ENCODE measurements at regions not wholly inside any gene's neighbourhood (a gene's known extent, or its start where the extent isn't known, plus 50 kb on each side); places are given as distances from the start of the nearest gene placed in this dataset.

DNA sequence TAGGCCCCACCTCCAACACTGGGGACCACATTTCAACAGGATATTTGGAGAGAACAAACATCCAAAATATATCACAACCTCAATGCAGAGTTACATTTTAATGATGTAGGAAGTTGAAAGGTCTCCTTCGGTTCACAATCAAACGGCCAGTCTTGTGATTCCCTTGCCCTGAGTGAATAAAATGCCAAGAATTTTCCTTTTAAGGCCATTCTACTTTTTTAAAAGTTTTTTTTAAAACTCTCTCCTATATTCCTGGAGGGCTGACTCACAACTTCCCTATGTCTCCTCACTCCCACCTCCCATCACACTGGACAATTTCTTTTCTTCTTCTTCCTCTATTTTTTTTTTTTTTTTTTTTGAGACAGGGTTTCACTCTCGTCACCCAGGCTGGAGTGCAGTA, 693.6 kb upstream of the AUTS2 start:
- Histone ChIP-seq H3K4me2 (ENCODE audit: low read length) (no peak overlapping the region), H3K27ac (ENCODE audit: low read length) (no peak overlapping the region), H3K36me3 (replicated peaks; ENCODE audit: low read depth, low read length) (no peaks in the 10 kb centered on the region), H3K79me2 (ENCODE audit: low read length) (no peaks in the 10 kb centered on the region), H4K20me1 (ENCODE audit: insufficient read depth, low read length) (no peaks in the 10 kb centered on the region), H3K9me3 (ENCODE audit: insufficient read depth, low read length) (no peaks in the 10 kb centered on the region), H3K4me1 (ENCODE audit: low read length) (no peaks in the 10 kb centered on the region), H3K4me3 (ENCODE audit: low read length) (no peak overlapping the region), H3K9ac (ENCODE audit: low read length) (no peak overlapping the region), H3K27me3 (ENCODE audit: low read depth, low read length) (no peaks in the 10 kb centered on the region), H2AFZ (ENCODE audit: low read depth, low read length) (no peak overlapping the region)
- TF ChIP-seq, protein P1, sequence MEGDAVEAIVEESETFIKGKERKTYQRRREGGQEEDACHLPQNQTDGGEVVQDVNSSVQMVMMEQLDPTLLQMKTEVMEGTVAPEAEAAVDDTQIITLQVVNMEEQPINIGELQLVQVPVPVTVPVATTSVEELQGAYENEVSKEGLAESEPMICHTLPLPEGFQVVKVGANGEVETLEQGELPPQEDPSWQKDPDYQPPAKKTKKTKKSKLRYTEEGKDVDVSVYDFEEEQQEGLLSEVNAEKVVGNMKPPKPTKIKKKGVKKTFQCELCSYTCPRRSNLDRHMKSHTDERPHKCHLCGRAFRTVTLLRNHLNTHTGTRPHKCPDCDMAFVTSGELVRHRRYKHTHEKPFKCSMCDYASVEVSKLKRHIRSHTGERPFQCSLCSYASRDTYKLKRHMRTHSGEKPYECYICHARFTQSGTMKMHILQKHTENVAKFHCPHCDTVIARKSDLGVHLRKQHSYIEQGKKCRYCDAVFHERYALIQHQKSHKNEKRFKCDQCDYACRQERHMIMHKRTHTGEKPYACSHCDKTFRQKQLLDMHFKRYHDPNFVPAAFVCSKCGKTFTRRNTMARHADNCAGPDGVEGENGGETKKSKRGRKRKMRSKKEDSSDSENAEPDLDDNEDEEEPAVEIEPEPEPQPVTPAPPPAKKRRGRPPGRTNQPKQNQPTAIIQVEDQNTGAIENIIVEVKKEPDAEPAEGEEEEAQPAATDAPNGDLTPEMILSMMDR (IDR thresholded peaks at IDR 0.05; ENCODE audit: low read depth, low read length) = no peak
- TF ChIP-seq EZH2phosphoT487 (IDR thresholded peaks at IDR 0.05; ENCODE audit: low read depth) = no peak

- no peaks in the 10 kb centered on the region for H3K79me2 ChIP-seq (ENCODE audit: low read length)
- no peak overlapping the region for H2AFZ ChIP-seq (ENCODE audit: low read depth, low read length)
- H3K4me3 ChIP-seq (ENCODE audit: low read length) = no peak overlapping the region
- H3K9me3 ChIP-seq (ENCODE audit: insufficient read depth, low read length) = no peaks in the 10 kb centered on the region
- H3K27ac ChIP-seq (ENCODE audit: low read length) = no peak overlapping the region
- no peak overlapping the region for H3K4me2 ChIP-seq (ENCODE audit: low read length)
- no peaks in the 10 kb centered on the region for H3K36me3 ChIP-seq (replicated peaks; ENCODE audit: low read depth, low read length)
- H3K4me1 ChIP-seq (ENCODE audit: low read length) = no peaks in the 10 kb centered on the region
- H3K27me3 ChIP-seq (ENCODE audit: low read depth, low read length) = no peaks in the 10 kb centered on the region
- H4K20me1 ChIP-seq (ENCODE audit: insufficient read depth, low read length) = no peaks in the 10 kb centered on the region
- H3K9ac ChIP-seq (ENCODE audit: low read length) = no peak overlapping the region
- TF ChIP-seq EZH2phosphoT487 (IDR thresholded peaks at IDR 0.05; ENCODE audit: low read depth) = no peak
- TF ChIP-seq, protein P1 (IDR thresholded peaks at IDR 0.05; ENCODE audit: low read depth, low read length) = no peak
Observed at GRCh38 chr7:68911754-68912153, 686.5 kb upstream of the AUTS2 start.

GRCh38 chr7:68914006-68914405, 684.3 kb upstream of the AUTS2 start:
- peaks cover 4% of the 10 kb centered on the region; the same call in 1 of the 2 replicates for H3K9me3 ChIP-seq (ENCODE audit: insufficient read depth, low read length)
- H3K4me2 ChIP-seq (ENCODE audit: low read length) = no peak overlapping the region
- no peak overlapping the region for H3K4me3 ChIP-seq (ENCODE audit: low read length)
- H3K27me3 ChIP-seq (ENCODE audit: low read depth, low read length) = no peaks in the 10 kb centered on the region
- no peak for TF ChIP-seq EZH2phosphoT487 (IDR thresholded peaks at IDR 0.05; ENCODE audit: low read depth)
- TF ChIP-seq, protein P1 (IDR thresholded peaks at IDR 0.05; ENCODE audit: low read depth, low read length) = no peak
- no peaks in the 10 kb centered on the region for H4K20me1 ChIP-seq (ENCODE audit: insufficient read depth, low read length)
- no peak overlapping the region for H3K27ac ChIP-seq (ENCODE audit: low read length)
- no peak overlapping the region for H2AFZ ChIP-seq (ENCODE audit: low read depth, low read length)
- H3K9ac ChIP-seq (ENCODE audit: low read length) = no peak overlapping the region
- no peaks in the 10 kb centered on the region for H3K79me2 ChIP-seq (ENCODE audit: low read length)
- no peaks in the 10 kb centered on the region for H3K4me1 ChIP-seq (ENCODE audit: low read length)
- H3K36me3 ChIP-seq (replicated peaks; ENCODE audit: low read depth, low read length) = no peaks in the 10 kb centered on the region

DNA sequence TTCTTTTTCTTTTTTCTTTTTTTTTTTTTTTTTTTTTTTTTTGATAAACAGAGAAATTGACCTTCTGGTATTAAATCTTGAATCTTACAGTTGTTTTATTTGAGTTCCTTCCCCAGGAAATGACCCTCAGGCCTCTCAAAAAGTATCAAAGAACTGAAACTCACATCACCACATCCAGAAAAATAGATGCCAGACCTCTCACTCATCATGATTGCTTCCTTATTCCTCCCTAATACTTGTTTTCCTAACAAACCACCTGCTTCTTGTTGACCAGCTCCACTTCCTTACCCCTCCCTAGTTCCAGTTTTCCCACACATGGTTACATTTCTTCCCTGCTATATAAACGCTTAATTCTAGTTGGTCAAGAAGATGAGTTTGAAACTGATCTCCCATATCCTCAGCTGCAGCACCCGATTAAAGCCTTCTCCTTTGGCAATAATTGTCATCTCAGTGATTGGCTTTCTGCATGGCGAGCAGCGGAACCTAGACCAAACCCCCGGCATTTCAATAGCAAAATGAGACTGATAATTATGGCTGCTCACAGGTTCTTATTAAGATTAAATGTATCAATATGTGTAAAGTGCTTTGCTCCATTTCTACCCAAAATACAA, 681.1 kb upstream of the AUTS2 start:
- TF ChIP-seq, protein P1 (IDR thresholded peaks at IDR 0.05; ENCODE audit: low read depth, low read length) = no peak
- no peak for TF ChIP-seq EZH2phosphoT487 (IDR thresholded peaks at IDR 0.05; ENCODE audit: low read depth)
- Histone ChIP-seq H3K4me3 (ENCODE audit: low read length) (no peak overlapping the region), H3K9me3 (ENCODE audit: insufficient read depth, low read length) (peaks cover 4% of the 10 kb centered on the region; the same call in 1 of the 2 replicates)

More for the DNA sequence above, 681.1 kb upstream of the AUTS2 start:
- Histone ChIP-seq H3K4me1 (ENCODE audit: low read length) (no peaks in the 10 kb centered on the region), H4K20me1 (ENCODE audit: insufficient read depth, low read length) (no peaks in the 10 kb centered on the region), H2AFZ (ENCODE audit: low read depth, low read length) (no peak overlapping the region), H3K27me3 (ENCODE audit: low read depth, low read length) (no peaks in the 10 kb centered on the region), H3K79me2 (ENCODE audit: low read length) (no peaks in the 10 kb centered on the region), H3K36me3 (replicated peaks; ENCODE audit: low read depth, low read length) (no peaks in the 10 kb centered on the region), H3K9ac (ENCODE audit: low read length) (no peak overlapping the region), H3K27ac (ENCODE audit: low read length) (no peak overlapping the region), H3K4me2 (ENCODE audit: low read length) (no peak overlapping the region)

Data from OCI-LY3 (cell line).